ENCODE measurements at regions not wholly inside any gene's neighbourhood (a gene's known extent, or its start where the extent isn't known, plus 50 kb on each side); places are given as distances from the start of the nearest gene placed in this dataset.

DNA sequence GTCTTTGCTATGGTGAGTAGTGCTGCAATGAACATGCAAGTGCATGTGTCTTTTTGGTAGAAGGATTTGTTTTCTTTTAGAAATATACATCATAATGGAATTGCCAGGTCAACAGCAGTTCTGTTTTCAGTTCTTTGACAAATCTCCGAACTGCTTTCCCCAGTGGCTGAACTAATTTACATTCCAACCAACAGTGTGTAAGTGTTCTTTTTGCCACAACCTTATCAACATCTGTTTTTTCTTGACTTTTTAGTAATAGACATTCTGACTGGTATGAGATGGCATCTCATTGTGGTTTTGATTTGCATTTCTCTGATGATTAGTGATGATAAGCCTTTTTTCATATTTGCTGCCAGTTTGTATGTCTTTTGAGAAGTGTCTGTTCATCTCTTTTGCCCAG is 406.3 kb downstream of the DTHD1 start:
- Histone ChIP-seq H3K27ac (no peak overlapping the region), H3K36me3 (replicated peaks) (no peaks in the 10 kb centered on the region)

DNA sequence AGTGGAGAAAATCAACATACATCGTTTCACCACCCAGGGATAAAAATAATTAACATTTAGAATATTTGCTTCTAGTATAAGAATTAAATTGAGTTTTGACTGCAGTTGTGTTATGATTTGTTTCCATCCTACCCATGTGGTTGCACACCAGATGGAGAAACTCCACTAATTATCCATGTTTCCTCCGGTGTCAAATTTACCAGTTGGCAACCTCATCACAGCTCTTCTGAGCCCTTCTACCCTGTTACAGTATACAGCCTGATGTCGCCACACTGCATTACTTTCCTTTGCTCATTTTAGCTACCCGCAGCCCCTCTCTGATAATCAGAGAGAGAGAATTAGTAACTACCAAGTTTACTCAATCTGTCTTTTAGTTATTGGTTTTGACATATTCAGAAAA is 411.2 kb downstream of the DTHD1 start:
- H3K27me3 ChIP-seq (replicated peaks), result no peaks in the 10 kb centered on the region
- no peak for DNase-seq
- TF ChIP-seq, protein P1, sequence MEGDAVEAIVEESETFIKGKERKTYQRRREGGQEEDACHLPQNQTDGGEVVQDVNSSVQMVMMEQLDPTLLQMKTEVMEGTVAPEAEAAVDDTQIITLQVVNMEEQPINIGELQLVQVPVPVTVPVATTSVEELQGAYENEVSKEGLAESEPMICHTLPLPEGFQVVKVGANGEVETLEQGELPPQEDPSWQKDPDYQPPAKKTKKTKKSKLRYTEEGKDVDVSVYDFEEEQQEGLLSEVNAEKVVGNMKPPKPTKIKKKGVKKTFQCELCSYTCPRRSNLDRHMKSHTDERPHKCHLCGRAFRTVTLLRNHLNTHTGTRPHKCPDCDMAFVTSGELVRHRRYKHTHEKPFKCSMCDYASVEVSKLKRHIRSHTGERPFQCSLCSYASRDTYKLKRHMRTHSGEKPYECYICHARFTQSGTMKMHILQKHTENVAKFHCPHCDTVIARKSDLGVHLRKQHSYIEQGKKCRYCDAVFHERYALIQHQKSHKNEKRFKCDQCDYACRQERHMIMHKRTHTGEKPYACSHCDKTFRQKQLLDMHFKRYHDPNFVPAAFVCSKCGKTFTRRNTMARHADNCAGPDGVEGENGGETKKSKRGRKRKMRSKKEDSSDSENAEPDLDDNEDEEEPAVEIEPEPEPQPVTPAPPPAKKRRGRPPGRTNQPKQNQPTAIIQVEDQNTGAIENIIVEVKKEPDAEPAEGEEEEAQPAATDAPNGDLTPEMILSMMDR (IDR thresholded peaks at IDR 0.05; ENCODE audit: low read depth, low read length, missing control alignments), result no peak
- H3K4me3 ChIP-seq (ENCODE audit: low read depth, low read length), result no peak overlapping the region
- no peaks in the 10 kb centered on the region for H3K36me3 ChIP-seq (replicated peaks)
- no peak overlapping the region for H3K27ac ChIP-seq
- in situ Hi-C loops (cut with HindIII; ENCODE audit: low pct_ligation_motif_present, low sequenced_read_pairs), result no loop called here

More for the DNA sequence above, 406.3 kb downstream of the DTHD1 start:
- no peak for DNase-seq
- in situ Hi-C loops (cut with HindIII; ENCODE audit: low pct_ligation_motif_present, low sequenced_read_pairs), result no loop called here
- TF ChIP-seq, protein P1 (IDR thresholded peaks at IDR 0.05; ENCODE audit: low read depth, low read length, missing control alignments), result no peak
- H3K27me3 ChIP-seq (replicated peaks), result no peaks in the 10 kb centered on the region
- H3K4me3 ChIP-seq (ENCODE audit: low read depth, low read length), result no peak overlapping the region

DNA sequence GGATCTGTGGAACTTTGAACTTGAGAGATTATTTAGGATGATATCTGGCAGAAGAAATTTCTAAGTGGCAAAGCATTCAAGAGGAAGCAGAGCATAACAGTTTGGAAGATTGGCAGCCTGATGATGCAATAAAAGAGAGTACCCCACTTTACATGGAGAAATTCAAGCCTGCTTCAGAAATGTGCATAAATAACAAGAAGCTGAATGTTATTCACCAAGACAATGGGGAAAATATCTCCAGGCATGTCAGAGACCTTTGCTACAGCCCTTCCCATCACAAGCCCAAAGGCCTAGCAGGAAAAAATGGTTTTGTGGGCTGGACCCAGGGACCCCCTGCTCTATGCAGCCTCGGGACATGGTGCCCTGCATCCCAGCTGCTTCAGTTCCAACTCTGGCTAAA is 420.8 kb downstream of the DTHD1 start:
- Histone ChIP-seq H3K27me3 (replicated peaks) (no peaks in the 10 kb centered on the region), H3K36me3 (replicated peaks) (no peaks in the 10 kb centered on the region), H3K27ac (no peak overlapping the region), H3K4me3 (ENCODE audit: low read depth, low read length) (no peak overlapping the region)
- in situ Hi-C loops (cut with HindIII; ENCODE audit: low pct_ligation_motif_present, low sequenced_read_pairs), result no loop called here
- TF ChIP-seq, protein P1 (IDR thresholded peaks at IDR 0.05; ENCODE audit: low read depth, low read length, missing control alignments), result no peak
- no peak for DNase-seq

DNA sequence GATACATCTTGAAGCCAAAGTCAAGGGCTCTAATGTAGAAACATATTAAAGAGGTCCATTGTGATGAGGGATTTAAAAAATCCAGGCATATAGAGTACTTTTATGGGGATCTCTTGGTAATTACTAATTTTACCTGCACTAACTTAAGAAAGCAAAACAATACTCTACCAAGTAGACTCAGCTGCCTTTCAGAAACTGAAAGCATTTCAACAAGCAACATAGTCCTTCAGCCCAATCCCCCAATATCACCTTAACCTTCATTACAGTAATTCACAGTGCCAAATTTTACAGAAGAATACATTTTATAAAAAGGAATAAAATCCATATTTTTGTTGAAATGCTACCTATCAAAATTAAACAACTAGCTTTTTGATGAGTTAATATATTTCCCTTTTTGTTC is 422.9 kb downstream of the DTHD1 start:
- in situ Hi-C loops (cut with HindIII; ENCODE audit: low pct_ligation_motif_present, low sequenced_read_pairs), result no loop called here
- Histone ChIP-seq H3K27ac (no peak overlapping the region), H3K27me3 (replicated peaks) (no peaks in the 10 kb centered on the region), H3K36me3 (replicated peaks) (no peaks in the 10 kb centered on the region), H3K4me3 (ENCODE audit: low read depth, low read length) (no peak overlapping the region)
- no peak for DNase-seq
- TF ChIP-seq, protein P1 (IDR thresholded peaks at IDR 0.05; ENCODE audit: low read depth, low read length, missing control alignments), result no peak

DNA sequence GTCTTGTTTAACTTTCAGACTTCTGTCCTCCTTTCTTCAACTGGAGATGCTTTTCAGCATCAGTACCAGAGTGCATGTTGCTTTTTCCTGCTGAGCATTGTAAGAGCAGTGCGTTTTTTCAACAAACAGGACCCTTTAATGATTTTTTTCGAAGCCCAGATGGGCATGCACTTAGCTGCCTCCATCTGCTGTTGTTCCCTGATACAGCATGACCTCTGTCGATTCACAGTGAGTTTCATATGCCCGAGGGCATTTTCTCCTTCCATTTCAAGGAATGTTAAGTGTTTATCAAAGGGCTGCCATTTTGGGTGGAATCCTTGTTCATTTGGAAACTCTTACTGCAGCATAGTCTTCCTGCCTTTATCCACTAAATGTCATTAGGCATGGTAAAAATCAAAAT is 428.6 kb downstream of the DTHD1 start:
- in situ Hi-C loops (cut with HindIII; ENCODE audit: low pct_ligation_motif_present, low sequenced_read_pairs), result no loop called here
- Histone ChIP-seq H3K4me3 (ENCODE audit: low read depth, low read length) (no peak overlapping the region), H3K27me3 (replicated peaks) (no peaks in the 10 kb centered on the region), H3K36me3 (replicated peaks) (no peaks in the 10 kb centered on the region), H3K27ac (no peak overlapping the region)
- DNase-seq, result no peak
- TF ChIP-seq, protein P1 (IDR thresholded peaks at IDR 0.05; ENCODE audit: low read depth, low read length, missing control alignments), result no peak

DNA sequence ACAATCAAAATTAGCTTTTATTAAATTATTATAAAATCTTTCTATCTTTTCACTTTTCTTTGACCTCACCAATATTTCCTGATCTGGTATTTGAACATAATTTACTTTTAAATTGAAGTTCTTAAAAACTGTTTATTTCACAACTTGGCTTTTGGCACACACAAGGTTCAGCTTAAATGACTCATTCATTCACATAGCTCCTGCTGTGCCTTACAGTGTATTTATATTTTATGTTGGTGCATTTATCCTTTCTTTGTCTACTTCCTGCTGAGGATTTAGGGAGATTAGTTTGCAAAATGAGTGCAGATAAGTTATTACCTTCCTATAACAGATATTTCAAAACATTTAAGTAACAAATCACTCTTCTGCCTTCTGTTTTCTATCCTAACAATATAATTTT is 430.6 kb downstream of the DTHD1 start:
- no peaks in the 10 kb centered on the region for H3K27me3 ChIP-seq (replicated peaks)
- in situ Hi-C loops (cut with HindIII; ENCODE audit: low pct_ligation_motif_present, low sequenced_read_pairs), result no loop called here
- H3K36me3 ChIP-seq (replicated peaks), result no peaks in the 10 kb centered on the region
- H3K27ac ChIP-seq, result no peak overlapping the region
- H3K4me3 ChIP-seq (ENCODE audit: low read depth, low read length), result no peak overlapping the region
- TF ChIP-seq, protein P1 (IDR thresholded peaks at IDR 0.05; ENCODE audit: low read depth, low read length, missing control alignments), result no peak
- no peak for DNase-seq

All from brain microvascular endothelial cell (primary cell).